Thyroid gland (tissue), 4 donors: ENCODE measurements at regions not wholly inside any gene's neighbourhood (a gene's known extent, or its start where the extent isn't known, plus 50 kb on each side); places are given as distances from the start of the nearest gene placed in this dataset.
"Not testable (repeated sequence)": the region's sequence is repeated elsewhere in the genome, so short reads cannot be mapped to it uniquely, and the experiment has no call there.

Source experiments
- CTCF ChIP-seq, 6 experiments: fragments of 200-600 bp in 3 of 6; fragments of 450-650 bp in 3 of 6; sonication (generic) in 3 of 6; IDR thresholded peaks; one replicate each; pipeline ENCODE4 v1.5.1; 2016 to 2019; ENCODE audit warnings: antibody characterized with exemption in 6 of 6, mild to moderate bottlenecking in 2 of 6, inconsistent platforms in 1 of 6, moderate library complexity in 1 of 6
- POLR2A ChIP-seq, 2 donors: fragments of 450-650 bp; IDR thresholded peaks; one replicate each; pipeline ENCODE4 v1.6.1; 2017; ENCODE audit warnings: antibody characterized with exemption in 2 of 2, mild to moderate bottlenecking in 2 of 2, moderate library complexity in 1 of 2

GRCh38 chr20:55117577-55117976 is 642.2 kb downstream of the DOK5 start:
- TF ChIP-seq CTCF, POLR2A (IDR thresholded peaks at IDR 0.05): not testable (repeated sequence)
